COLO829 (cell line): ENCODE measurements at regions not wholly inside any gene's neighbourhood (a gene's known extent, or its start where the extent isn't known, plus 50 kb on each side); places are given as distances from the start of the nearest gene placed in this dataset.

Experiments used
- DNase-seq: peaks from one replicate; pipeline ENCODE4 v3.0.0; 2012; ENCODE audit warnings: low spot score

GRCh38 chr3:70840106-70840870, 527.9 kb upstream of the MDFIC2 start:
- DNase-seq: no peak

- DNase-seq: no peak
These were observed 521.0 kb upstream of the MDFIC2 start for GRCh38 chr3:70833239-70833960.

GRCh38 chr3:70832834-70833205, 520.4 kb upstream of the MDFIC2 start:
- DNase-seq: peak; percentile 31

- peak; percentile 79 for DNase-seq
These were observed 519.8 kb upstream of the MDFIC2 start for GRCh38 chr3:70832089-70832833.

- DNase-seq: peak; percentile 80
These were observed 516.7 kb upstream of the MDFIC2 start for GRCh38 chr3:70829092-70829491.

- peak; percentile 74 for DNase-seq
These were observed 512.3 kb upstream of the MDFIC2 start for GRCh38 chr3:70824773-70825172.

GRCh38 chr3:70824078-70824477, 511.6 kb upstream of the MDFIC2 start:
- DNase-seq: no peak

- DNase-seq: no peak
These were observed 511.2 kb upstream of the MDFIC2 start for GRCh38 chr3:70823622-70824021.

- DNase-seq: no peak
These were observed 510.2 kb upstream of the MDFIC2 start for GRCh38 chr3:70822669-70823068.

- no peak for DNase-seq
These were observed 509.2 kb upstream of the MDFIC2 start for GRCh38 chr3:70821602-70822001.

GRCh38 chr3:70820397-70820796, 508.0 kb upstream of the MDFIC2 start:
- DNase-seq: no peak

- DNase-seq: no peak
These were observed 505.7 kb upstream of the MDFIC2 start for GRCh38 chr3:70818145-70818544.

- DNase-seq: no peak
These were observed 503.9 kb upstream of the MDFIC2 start for GRCh38 chr3:70816346-70816745.

GRCh38 chr3:70815817-70816216, 503.4 kb upstream of the MDFIC2 start:
- DNase-seq: no peak

- no peak for DNase-seq
These were observed 500.9 kb upstream of the MDFIC2 start for GRCh38 chr3:70813311-70813710.

- peak; percentile 49 for DNase-seq
These were observed 499.4 kb upstream of the MDFIC2 start for GRCh38 chr3:70811880-70812279.

- no peak for DNase-seq
These were observed 496.4 kb upstream of the MDFIC2 start for GRCh38 chr3:70808881-70809280.

- DNase-seq: no peak
These were observed 494.1 kb upstream of the MDFIC2 start for GRCh38 chr3:70806556-70806955.

- no peak for DNase-seq
These were observed 493.6 kb upstream of the MDFIC2 start for GRCh38 chr3:70806021-70806420.

- DNase-seq: no peak
These were observed 492.8 kb upstream of the MDFIC2 start for GRCh38 chr3:70805061-70805889.

- DNase-seq: no peak
These were observed 491.5 kb upstream of the MDFIC2 start for GRCh38 chr3:70803891-70804290.

- DNase-seq: no peak
These were observed 490.9 kb upstream of the MDFIC2 start for GRCh38 chr3:70803319-70803718.
